SK-N-SH (cell line): ENCODE measurements at regions not wholly inside any gene's neighbourhood (a gene's known extent, or its start where the extent isn't known, plus 50 kb on each side); places are given as distances from the start of the nearest gene placed in this dataset.

Experiments used
- CTCF ChIP-seq: fragments of 200-600 bp; sonication (generic); IDR thresholded peaks from 2 replicates; pipeline ENCODE4 v1.6.1; 2017; ENCODE audit warnings: antibody characterized with exemption, mild to moderate bottlenecking, moderate library complexity
- EP300 ChIP-seq, 2 experiments: IDR thresholded peaks; 2 replicates each; pipeline versions ENCODE4 v1.4.0 to v1.6.1; 2012; ENCODE audit warnings: borderline replicate concordance in 1 of 2, low read depth in 1 of 2, low read length in 1 of 2
- FOXJ3 ChIP-seq: sonication (generic); formaldehyde crosslinking; IDR thresholded peaks from 2 replicates; pipeline ENCODE4 v1.5.1; 2020; ENCODE audit warnings: mild to moderate bottlenecking, missing genetic modification reagents
- FOXM1 ChIP-seq: IDR thresholded peaks from 2 replicates; pipeline ENCODE4 v1.4.0; 2012; ENCODE audit warnings: low read depth, mild to moderate bottlenecking
- GABPA ChIP-seq: IDR thresholded peaks from 2 replicates; pipeline ENCODE4 v1.4.0; 2012; ENCODE audit warnings: low read depth, mild to moderate bottlenecking
- POLR2AphosphoS5 ChIP-seq: IDR thresholded peaks from 2 replicates; pipeline ENCODE4 v1.6.1; 2012; ENCODE audit warnings: low read depth, low read length
- RAD21 ChIP-seq: IDR thresholded peaks from 2 replicates; pipeline ENCODE4 v1.6.1; 2012; ENCODE audit warnings: mild to moderate bottlenecking, low read length
- RCOR1 ChIP-seq: fragments of 150-350 bp; IDR thresholded peaks from 2 replicates; pipeline ENCODE4 v1.6.1; 2017; ENCODE audit warnings: antibody characterized with exemption, low read length
- RFX5 ChIP-seq: IDR thresholded peaks from 2 replicates; pipeline ENCODE4 v1.6.1; 2012; ENCODE audit warnings: mild to moderate bottlenecking, improper control_type of control experiment, low read length
- USF2 ChIP-seq: fragments of 150-350 bp; IDR thresholded peaks from 2 replicates; pipeline ENCODE4 v1.6.1; 2017; ENCODE audit warnings: antibody characterized with exemption, low read length, low read depth, borderline replicate concordance
- YY1 ChIP-seq: IDR thresholded peaks from 2 replicates; pipeline ENCODE4 v1.4.0; 2012; ENCODE audit warnings: low read depth, mild to moderate bottlenecking
- TF ChIP-seq, protein P1 (sequence below): IDR thresholded peaks from 2 replicates; pipeline ENCODE4 v1.6.1; 2012; ENCODE audit warnings: mild to moderate bottlenecking, low read depth, low read length, moderate library complexity

- no peak for TF ChIP-seq POLR2AphosphoS5
- no peak for TF ChIP-seq YY1
- no peak for TF ChIP-seq CTCF
- no peak for TF ChIP-seq RAD21
- TF ChIP-seq, protein P1, sequence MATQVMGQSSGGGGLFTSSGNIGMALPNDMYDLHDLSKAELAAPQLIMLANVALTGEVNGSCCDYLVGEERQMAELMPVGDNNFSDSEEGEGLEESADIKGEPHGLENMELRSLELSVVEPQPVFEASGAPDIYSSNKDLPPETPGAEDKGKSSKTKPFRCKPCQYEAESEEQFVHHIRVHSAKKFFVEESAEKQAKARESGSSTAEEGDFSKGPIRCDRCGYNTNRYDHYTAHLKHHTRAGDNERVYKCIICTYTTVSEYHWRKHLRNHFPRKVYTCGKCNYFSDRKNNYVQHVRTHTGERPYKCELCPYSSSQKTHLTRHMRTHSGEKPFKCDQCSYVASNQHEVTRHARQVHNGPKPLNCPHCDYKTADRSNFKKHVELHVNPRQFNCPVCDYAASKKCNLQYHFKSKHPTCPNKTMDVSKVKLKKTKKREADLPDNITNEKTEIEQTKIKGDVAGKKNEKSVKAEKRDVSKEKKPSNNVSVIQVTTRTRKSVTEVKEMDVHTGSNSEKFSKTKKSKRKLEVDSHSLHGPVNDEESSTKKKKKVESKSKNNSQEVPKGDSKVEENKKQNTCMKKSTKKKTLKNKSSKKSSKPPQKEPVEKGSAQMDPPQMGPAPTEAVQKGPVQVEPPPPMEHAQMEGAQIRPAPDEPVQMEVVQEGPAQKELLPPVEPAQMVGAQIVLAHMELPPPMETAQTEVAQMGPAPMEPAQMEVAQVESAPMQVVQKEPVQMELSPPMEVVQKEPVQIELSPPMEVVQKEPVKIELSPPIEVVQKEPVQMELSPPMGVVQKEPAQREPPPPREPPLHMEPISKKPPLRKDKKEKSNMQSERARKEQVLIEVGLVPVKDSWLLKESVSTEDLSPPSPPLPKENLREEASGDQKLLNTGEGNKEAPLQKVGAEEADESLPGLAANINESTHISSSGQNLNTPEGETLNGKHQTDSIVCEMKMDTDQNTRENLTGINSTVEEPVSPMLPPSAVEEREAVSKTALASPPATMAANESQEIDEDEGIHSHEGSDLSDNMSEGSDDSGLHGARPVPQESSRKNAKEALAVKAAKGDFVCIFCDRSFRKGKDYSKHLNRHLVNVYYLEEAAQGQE = no peak
- peak; percentile 42; the same call in 1 of the 2 replicates for TF ChIP-seq RCOR1
- TF ChIP-seq FOXJ3 (CRISPR knock-in tag) = peak; percentile 68; the same call in 1 of the 2 replicates
- no peak for TF ChIP-seq GABPA
- TF ChIP-seq USF2 = no peak
- no peak for TF ChIP-seq FOXM1
- TF ChIP-seq EP300 (IDR thresholded peaks at IDR 0.05; ENCODE audit: borderline replicate concordance in 1 of 2, low read depth in 1 of 2, low read length in 1 of 2) = peak in 1 of 2 experiments; percentile 72; a peak in 2 of 4 replicates
- no peak for TF ChIP-seq RFX5
Observed at GRCh38 chr5:74476819-74477453, 163.6 kb downstream of the ENC1 start.
